NCI-H2081 treated with DMSO at 0.1 percent for 48 hours (cell line): ENCODE measurements at regions not wholly inside any gene's neighbourhood (a gene's known extent, or its start where the extent isn't known, plus 50 kb on each side); places are given as distances from the start of the nearest gene placed in this dataset.

Source experiments
- DNase-seq: peaks from one replicate; lab custom pipeline; 2025; lab: John Stamatoyannopoulos, UW

- DNase-seq: no peak
These were observed 371.3 kb downstream of the SLC4A3 start for GRCh38 chr2:219998714-219999227.

GRCh38 chr2:220000080-220000479 lies 372.6 kb downstream of the SLC4A3 start:
- no peak for DNase-seq

- no peak for DNase-seq
These were observed 373.2 kb downstream of the SLC4A3 start for GRCh38 chr2:220000586-220000985.

GRCh38 chr2:220001751-220002150 lies 374.3 kb downstream of the SLC4A3 start:
- no peak for DNase-seq

GRCh38 chr2:220002251-220002650 lies 374.8 kb downstream of the SLC4A3 start:
- DNase-seq: no peak

GRCh38 chr2:220002699-220003098 lies 375.3 kb downstream of the SLC4A3 start:
- no peak for DNase-seq

- DNase-seq: no peak
These were observed 377.9 kb downstream of the SLC4A3 start for GRCh38 chr2:220005362-220005761.

- DNase-seq: no peak
These were observed 378.8 kb downstream of the SLC4A3 start for GRCh38 chr2:220006152-220006621.

GRCh38 chr2:220011859-220012258 lies 384.4 kb downstream of the SLC4A3 start:
- no peak for DNase-seq

GRCh38 chr2:220014961-220015360 lies 387.5 kb downstream of the SLC4A3 start:
- DNase-seq: no peak

GRCh38 chr2:220015576-220015975 lies 388.1 kb downstream of the SLC4A3 start:
- no peak for DNase-seq

GRCh38 chr2:220025207-220025606 lies 397.8 kb downstream of the SLC4A3 start:
- no peak for DNase-seq

GRCh38 chr2:220029013-220029412 lies 401.6 kb downstream of the SLC4A3 start:
- no peak for DNase-seq

GRCh38 chr2:220033546-220033945 lies 406.1 kb downstream of the SLC4A3 start:
- no peak for DNase-seq

GRCh38 chr2:220034426-220035130 lies 407.1 kb downstream of the SLC4A3 start:
- no peak for DNase-seq

- DNase-seq: no peak
These were observed 409.0 kb downstream of the SLC4A3 start for GRCh38 chr2:220036431-220036830.

- DNase-seq: no peak
These were observed 412.9 kb downstream of the SLC4A3 start for GRCh38 chr2:220040346-220040745.

GRCh38 chr2:220041447-220041846 lies 414.0 kb downstream of the SLC4A3 start:
- no peak for DNase-seq

- DNase-seq: no peak
These were observed 415.9 kb downstream of the SLC4A3 start for GRCh38 chr2:220043155-220043989.

- no peak for DNase-seq
These were observed 416.5 kb downstream of the SLC4A3 start for GRCh38 chr2:220043990-220044335.

- no peak for DNase-seq
These were observed 417.0 kb downstream of the SLC4A3 start for GRCh38 chr2:220044383-220044782.

GRCh38 chr2:220046507-220046906 lies 419.1 kb downstream of the SLC4A3 start:
- DNase-seq: no peak

GRCh38 chr2:220051716-220052115 lies 424.3 kb downstream of the SLC4A3 start:
- no peak for DNase-seq
